Left lung (tissue), 4 donors: ENCODE measurements at regions not wholly inside any gene's neighbourhood (a gene's known extent, or its start where the extent isn't known, plus 50 kb on each side); places are given as distances from the start of the nearest gene placed in this dataset.

Source experiments
- ATAC-seq: fragments of 200-7000 bp; cut with Tn5 transposase; one replicate; pipeline ENCODE4 v1.9.1; 2020; ENCODE audit warnings: moderate library complexity
- DNase-seq, 4 donors: peaks; one replicate each; pipeline ENCODE4 v3.0.0-alpha.2; 2013 to 2020
- H3K27ac ChIP-seq, 2 donors: fragments of 200-600 bp; sonication (generic) in 1 of 2; one replicate each; pipeline versions ENCODE4 v1.5.0 to v1.8.0; 2020 to 2021
- H3K27me3 ChIP-seq, 2 donors: fragments of 200-600 bp; sonication (generic) in 1 of 2; one replicate each; pipeline versions ENCODE4 v1.5.0 to v1.8.0; 2020 to 2021
- H3K36me3 ChIP-seq, 2 donors: fragments of 200-600 bp; sonication (generic) in 1 of 2; one replicate each; pipeline versions ENCODE4 v1.5.0 to v1.8.0; 2020 to 2021
- H3K4me1 ChIP-seq, 2 donors: fragments of 200-600 bp; one replicate each; pipeline ENCODE4 v1.8.0; 2021
- H3K4me3 ChIP-seq, 2 donors: fragments of 200-600 bp; sonication (generic) in 1 of 2; one replicate each; pipeline versions ENCODE4 v1.5.0 to v1.8.0; 2020 to 2021; ENCODE audit warnings: mild to moderate bottlenecking in 1 of 2
- H3K9me3 ChIP-seq, 2 donors: fragments of 200-600 bp; sonication (generic) in 1 of 2; one replicate each; pipeline versions ENCODE4 v1.5.0 to v1.8.0; 2020 to 2021
- intact Hi-C, 2 donors: fragments of 100-400 bp; cut with DNase I; formaldehyde crosslinking; loops; one replicate each; pipeline versions ENCODE4 v1.11.2 to v1.14.2; 2022
- TF ChIP-seq, protein P1 (sequence below), 2 donors: fragments of 200-600 bp; sonication (generic) in 1 of 2; IDR thresholded peaks; one replicate each; pipeline versions ENCODE4 v1.5.0 to v1.8.0; 2021; ENCODE audit warnings: antibody characterized with exemption in 2 of 2
- donor health status: DM: no; HTN: yes; CAD: no.
- donor health status: DM: no; HTN: no; CAD: no.

DNA sequence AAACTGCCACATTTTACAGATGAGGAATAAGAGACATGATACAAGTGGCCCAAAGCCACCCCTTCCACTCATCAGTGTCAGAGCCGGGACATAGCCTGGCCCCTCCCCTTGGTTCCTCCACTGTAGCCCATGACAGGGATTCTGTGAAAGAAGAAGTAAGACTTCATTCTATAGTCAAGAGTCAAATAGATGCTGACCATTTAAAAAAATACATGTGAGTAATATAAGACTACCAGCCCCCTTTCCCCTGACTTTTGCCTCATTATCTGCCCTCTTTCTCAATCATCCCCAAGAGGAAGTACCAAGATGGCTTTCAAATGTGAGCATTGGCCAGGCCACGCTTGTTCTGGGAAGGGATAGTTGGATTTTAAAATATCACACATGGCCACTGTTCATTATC lies 57.8 kb upstream of the TAB2 start:
- TF ChIP-seq, protein P1, sequence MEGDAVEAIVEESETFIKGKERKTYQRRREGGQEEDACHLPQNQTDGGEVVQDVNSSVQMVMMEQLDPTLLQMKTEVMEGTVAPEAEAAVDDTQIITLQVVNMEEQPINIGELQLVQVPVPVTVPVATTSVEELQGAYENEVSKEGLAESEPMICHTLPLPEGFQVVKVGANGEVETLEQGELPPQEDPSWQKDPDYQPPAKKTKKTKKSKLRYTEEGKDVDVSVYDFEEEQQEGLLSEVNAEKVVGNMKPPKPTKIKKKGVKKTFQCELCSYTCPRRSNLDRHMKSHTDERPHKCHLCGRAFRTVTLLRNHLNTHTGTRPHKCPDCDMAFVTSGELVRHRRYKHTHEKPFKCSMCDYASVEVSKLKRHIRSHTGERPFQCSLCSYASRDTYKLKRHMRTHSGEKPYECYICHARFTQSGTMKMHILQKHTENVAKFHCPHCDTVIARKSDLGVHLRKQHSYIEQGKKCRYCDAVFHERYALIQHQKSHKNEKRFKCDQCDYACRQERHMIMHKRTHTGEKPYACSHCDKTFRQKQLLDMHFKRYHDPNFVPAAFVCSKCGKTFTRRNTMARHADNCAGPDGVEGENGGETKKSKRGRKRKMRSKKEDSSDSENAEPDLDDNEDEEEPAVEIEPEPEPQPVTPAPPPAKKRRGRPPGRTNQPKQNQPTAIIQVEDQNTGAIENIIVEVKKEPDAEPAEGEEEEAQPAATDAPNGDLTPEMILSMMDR (IDR thresholded peaks at IDR 0.05), result no peak
- H3K4me3 ChIP-seq, result no peak overlapping the region
- H3K4me1 ChIP-seq, result peaks cover 0 to 22% of the 10 kb centered on the region in 2 donors
- peak overlapping the region in 1 of 2 donors; percentile 67 for H3K27ac ChIP-seq
- DNase-seq (peak in 2 of 4 donors; percentile 53 to 72), ATAC-seq (peak; percentile 93)
- H3K9me3 ChIP-seq, result no peaks in the 10 kb centered on the region
- no peaks in the 10 kb centered on the region for H3K36me3 ChIP-seq
- no peaks in the 10 kb centered on the region for H3K27me3 ChIP-seq
- intact Hi-C loops, result no loop called here

DNA sequence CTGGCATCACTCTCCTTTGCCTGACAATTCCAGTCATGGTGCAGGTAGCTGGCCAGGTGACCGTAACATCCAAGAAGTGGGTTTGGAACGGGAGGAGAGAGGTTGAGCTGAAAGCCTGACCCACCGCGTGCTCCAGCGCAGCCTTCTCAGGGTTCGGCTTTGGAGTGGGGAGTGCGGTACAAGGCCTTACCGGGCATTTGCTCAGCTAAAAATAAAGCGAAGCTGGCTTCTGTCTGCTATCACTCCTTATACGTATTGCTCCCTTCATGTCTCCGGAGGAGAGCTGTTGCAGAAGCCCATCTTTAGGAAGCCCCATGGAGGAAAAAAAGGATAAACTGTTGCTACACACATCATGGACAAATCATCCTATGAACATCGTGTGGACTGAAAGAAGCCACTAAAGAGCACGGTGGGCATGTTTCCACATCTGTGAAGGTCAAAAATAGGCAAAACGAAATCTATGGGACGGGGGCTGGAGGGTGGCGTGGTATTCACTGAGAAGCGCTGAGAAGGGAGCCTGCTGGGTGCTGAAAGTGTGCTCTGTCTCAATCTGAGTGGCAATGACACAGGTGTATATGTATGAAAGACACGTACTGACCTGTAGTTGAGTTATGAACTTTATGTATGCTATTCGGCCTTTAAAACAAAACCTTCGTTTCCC lies 57.2 kb upstream of the TAB2 start:
- ATAC-seq (no peak), DNase-seq (peak in 1 of 4 donors; percentile 48)
- H3K9me3 ChIP-seq, result no peaks in the 10 kb centered on the region
- H3K36me3 ChIP-seq, result no peaks in the 10 kb centered on the region
- intact Hi-C loops, result no loop called here
- H3K27ac ChIP-seq, result peak overlapping the region in 1 of 2 donors; percentile 67
- TF ChIP-seq, protein P1 (IDR thresholded peaks at IDR 0.05), result no peak
- H3K4me1 ChIP-seq, result peaks cover 0 to 22% of the 10 kb centered on the region in 2 donors
- no peaks in the 10 kb centered on the region for H3K27me3 ChIP-seq
- H3K4me3 ChIP-seq, result no peak overlapping the region

DNA sequence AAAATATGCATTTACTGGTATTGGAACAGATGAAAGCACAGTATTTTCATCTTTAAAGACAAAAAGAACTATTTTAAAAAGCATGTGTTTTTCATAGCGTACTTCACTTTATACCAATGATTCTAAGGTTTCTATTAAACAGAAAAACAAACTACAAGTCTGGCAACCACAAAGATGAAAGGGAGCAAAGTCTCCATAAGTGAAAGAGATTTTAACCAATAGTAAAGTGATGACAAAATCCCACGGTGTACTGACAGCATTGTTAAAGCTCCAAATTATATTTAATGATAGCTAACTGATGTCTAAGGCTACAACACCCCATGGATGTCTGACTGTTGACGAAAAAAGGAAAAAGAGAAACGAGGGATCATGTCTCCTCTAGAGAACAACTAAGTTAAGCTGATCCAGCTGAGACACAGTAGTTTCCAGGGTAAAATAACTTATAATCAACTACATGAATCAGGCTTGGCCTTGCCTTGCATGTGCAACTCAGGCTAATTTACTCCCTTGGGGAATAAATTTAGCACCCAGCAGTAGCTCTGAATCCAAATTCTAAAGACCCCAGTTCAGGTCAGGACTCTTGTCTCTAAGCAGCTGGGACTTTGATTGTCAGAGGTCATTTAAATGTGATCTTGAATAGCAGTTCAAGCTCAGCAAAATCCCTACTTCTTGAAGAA lies 56.0 kb upstream of the TAB2 start:
- TF ChIP-seq, protein P1 (IDR thresholded peaks at IDR 0.05), result no peak
- Histone ChIP-seq H3K4me3 (no peak overlapping the region), H3K36me3 (no peaks in the 10 kb centered on the region), H3K27ac (no peak overlapping the region), H3K27me3 (no peaks in the 10 kb centered on the region), H3K9me3 (no peaks in the 10 kb centered on the region), H3K4me1 (peaks cover 0 to 13% of the 10 kb centered on the region in 2 donors)
- ATAC-seq (no peak), DNase-seq (no peak)
- intact Hi-C loops, result no loop called here

DNA sequence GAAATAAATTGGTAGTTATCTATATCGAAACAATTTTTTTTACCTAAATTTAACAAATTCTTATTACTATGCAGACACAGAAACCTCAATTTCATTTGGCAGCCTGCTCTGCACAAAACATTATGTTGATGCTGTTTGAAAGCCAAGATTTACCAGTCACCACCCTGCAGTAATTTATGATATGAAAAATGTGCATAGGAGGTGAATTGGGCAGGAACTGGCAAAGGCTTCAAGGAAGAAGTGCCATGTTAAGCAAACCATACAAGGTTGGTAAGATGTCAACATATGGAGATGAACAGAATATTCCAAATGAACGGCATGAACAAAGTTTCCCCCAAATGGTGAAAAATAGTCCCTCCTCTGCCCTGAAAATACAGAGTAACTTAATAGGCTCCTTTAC lies 54.2 kb upstream of the TAB2 start:
- no peak overlapping the region for H3K4me3 ChIP-seq

DNA sequence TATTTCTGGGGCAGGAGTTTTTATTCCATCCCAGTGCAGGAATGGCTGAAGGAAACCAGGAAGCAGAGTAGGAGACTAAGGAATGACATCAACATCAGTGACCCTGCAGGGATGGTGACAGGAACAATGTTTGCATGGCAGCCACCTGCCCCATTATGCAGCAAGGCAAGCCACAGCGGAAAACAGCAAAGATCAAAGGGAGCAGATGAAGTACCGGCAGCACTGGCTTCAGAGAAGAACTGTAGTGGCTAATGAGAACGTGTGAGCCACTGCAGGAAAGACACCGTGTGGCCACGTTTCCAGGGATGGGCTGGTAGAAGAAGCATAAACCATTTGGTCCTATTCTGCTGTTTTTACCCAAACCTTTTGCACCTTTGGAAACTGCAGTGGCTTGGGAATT lies 52.9 kb upstream of the TAB2 start:
- TF ChIP-seq, protein P1 (IDR thresholded peaks at IDR 0.05), result no peak
- H3K4me1 ChIP-seq, result peaks cover 0 to 23% of the 10 kb centered on the region in 2 donors
- H3K4me3 ChIP-seq, result no peak overlapping the region
- H3K9me3 ChIP-seq, result no peaks in the 10 kb centered on the region
- no peaks in the 10 kb centered on the region for H3K27me3 ChIP-seq
- no peak for DNase-seq
- ATAC-seq, result no peak
- H3K36me3 ChIP-seq, result no peaks in the 10 kb centered on the region
- H3K27ac ChIP-seq, result no peak overlapping the region
- intact Hi-C loops, result no loop called here

More for the DNA sequence above, 54.2 kb upstream of the TAB2 start:
- DNase-seq, result no peak
- Histone ChIP-seq H3K27me3 (no peaks in the 10 kb centered on the region), H3K27ac (no peak overlapping the region), H3K4me1 (peaks cover 0 to 21% of the 10 kb centered on the region in 2 donors), H3K36me3 (no peaks in the 10 kb centered on the region), H3K9me3 (no peaks in the 10 kb centered on the region)
- TF ChIP-seq, protein P1 (IDR thresholded peaks at IDR 0.05), result no peak
- intact Hi-C loops, result no loop called here
- no peak for ATAC-seq
